GM20000 (cell line): ENCODE measurements at regions not wholly inside any gene's neighbourhood (a gene's known extent, or its start where the extent isn't known, plus 50 kb on each side); places are given as distances from the start of the nearest gene placed in this dataset.

ENCODE experiments used
- DNase-seq: peaks from one replicate; pipeline ENCODE4 v3.0.0; 2012; ENCODE audit warnings: low spot score
- TF ChIP-seq, protein P1 (sequence below): IDR thresholded peaks from 2 replicates; pipeline ENCODE4 v1.5.1; 2012; ENCODE audit warnings: mild to moderate bottlenecking, control low read depth; ENCODE audit errors: extremely low read depth, missing control alignments

DNA sequence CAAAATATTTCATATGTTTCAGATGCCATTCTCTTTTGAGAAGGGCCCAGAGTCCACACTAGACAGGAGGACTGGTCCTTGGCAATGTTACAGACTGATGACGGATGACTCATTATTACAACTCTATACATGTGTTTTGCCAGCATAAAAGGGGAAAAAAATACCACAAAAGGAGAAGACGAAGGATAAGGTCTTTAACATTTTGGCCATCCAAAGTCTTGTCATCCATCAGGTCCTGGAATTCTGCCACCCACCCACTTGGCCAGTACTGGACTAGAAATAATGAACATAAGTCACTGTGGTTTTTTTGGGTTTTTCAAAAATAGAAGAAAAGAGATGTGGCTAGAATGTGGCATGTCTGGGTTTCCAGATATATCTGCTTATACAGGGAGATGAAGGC lies 57.7 kb upstream of the BDNF start:
- TF ChIP-seq, protein P1, sequence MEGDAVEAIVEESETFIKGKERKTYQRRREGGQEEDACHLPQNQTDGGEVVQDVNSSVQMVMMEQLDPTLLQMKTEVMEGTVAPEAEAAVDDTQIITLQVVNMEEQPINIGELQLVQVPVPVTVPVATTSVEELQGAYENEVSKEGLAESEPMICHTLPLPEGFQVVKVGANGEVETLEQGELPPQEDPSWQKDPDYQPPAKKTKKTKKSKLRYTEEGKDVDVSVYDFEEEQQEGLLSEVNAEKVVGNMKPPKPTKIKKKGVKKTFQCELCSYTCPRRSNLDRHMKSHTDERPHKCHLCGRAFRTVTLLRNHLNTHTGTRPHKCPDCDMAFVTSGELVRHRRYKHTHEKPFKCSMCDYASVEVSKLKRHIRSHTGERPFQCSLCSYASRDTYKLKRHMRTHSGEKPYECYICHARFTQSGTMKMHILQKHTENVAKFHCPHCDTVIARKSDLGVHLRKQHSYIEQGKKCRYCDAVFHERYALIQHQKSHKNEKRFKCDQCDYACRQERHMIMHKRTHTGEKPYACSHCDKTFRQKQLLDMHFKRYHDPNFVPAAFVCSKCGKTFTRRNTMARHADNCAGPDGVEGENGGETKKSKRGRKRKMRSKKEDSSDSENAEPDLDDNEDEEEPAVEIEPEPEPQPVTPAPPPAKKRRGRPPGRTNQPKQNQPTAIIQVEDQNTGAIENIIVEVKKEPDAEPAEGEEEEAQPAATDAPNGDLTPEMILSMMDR = no peak
- DNase-seq = no peak

DNA sequence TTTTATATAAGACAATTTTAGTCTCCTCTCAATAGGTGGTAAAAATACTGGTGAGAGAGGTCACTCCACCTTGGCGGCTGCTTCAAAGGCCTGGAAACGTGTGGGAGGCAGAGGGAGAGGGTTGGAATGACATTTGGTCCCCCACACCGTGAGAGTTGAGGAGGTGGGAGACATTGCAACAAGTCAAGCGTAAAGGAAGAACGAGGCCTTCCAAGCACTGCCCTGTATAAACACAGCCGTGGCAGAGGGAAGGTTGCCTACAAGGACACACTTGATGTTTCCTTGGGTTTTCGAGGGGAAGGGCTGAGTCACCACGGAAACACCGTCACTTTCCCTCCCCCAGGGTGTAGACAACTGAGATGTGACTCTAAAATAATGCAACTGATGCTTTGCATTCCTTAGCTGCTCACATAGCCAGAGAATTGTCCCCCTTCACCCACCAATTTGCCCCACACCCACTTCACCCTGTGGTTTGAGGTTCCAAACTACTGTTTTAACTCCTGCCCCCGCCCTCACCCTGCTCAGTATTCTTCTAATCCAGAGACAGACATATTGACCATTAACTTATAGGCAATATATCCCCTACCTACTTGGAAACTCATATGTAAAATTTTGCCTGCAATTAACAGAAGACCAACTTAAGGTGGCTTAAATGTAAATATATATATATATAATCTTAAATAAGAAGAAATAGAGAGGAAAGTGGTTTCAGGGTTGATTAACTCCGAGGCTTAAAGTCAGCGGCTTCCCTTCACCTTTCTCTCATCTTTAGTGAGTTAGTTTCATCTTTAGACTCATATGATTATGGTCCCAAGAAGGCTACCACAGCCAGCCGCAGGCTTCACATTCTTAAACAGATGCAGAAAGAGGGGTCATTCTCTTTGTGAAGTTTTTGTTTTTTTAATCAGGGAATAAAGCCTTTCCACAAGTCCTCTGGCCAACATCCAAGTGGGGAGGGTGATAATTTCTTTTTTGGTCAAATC lies 54.1 kb upstream of the BDNF start:
- DNase-seq = no peak
- TF ChIP-seq, protein P1 = no peak
